HCT116 (cell line): ENCODE measurements at regions not wholly inside any gene's neighbourhood (a gene's known extent, or its start where the extent isn't known, plus 50 kb on each side); places are given as distances from the start of the nearest gene placed in this dataset.

ENCODE experiments used
- ATAC-seq: fragments of 200-7000 bp; cut with Tn5 transposase; 2 replicates; pipeline ENCODE4 v1.9.1; 2020; ENCODE audit warnings: mild to moderate bottlenecking, moderate library complexity
- BruUV-seq: library from RNA; stranded (reverse); fragments of 400-500 nt; replicated peaks from 2 replicates; lab custom pipeline; 2021; lab: Mats Ljungman, UMichigan
- CTCF ChIA-PET: fragments of 300-600 bp; sonication (Branson Sonifier 250); formaldehyde crosslinking; loops from one replicate; lab custom pipeline; 2021; ENCODE audit warnings: antibody characterized with exemption; lab: Charles Lee
- POLR2A ChIA-PET: fragments of 300-600, 350-600 bp; sonication (Branson Sonifier 250); formaldehyde crosslinking; loops from one replicate; lab custom pipeline; 2021; ENCODE audit warnings: antibody characterized with exemption; lab: Charles Lee
- RAD21 ChIA-PET, 2 experiments: fragments of 300-600 bp; sonication (Branson Sonifier 250); formaldehyde crosslinking; loops; one replicate each; lab custom pipeline; 2023; ENCODE audit warnings: low total read pairs in 2 of 2; ENCODE audit not compliant: uncharacterized antibody in 2 of 2, unreplicated experiment in 2 of 2, low non-redundant PET in 1 of 2; lab: Charles Lee
- DNase-seq: peaks from one replicate; pipeline ENCODE4 v3.0.0-alpha.2; 2010; ENCODE audit warnings: low read depth, low spot score
- H2AFZ ChIP-seq: fragments of 200-600 bp; shearing (Covaris generic), sonication (generic); 2 replicates; pipeline ENCODE4 v1.6.1; 2017; ENCODE audit warnings: low read depth, mixed run types, mixed read lengths, antibody characterized with exemption, low read length; ENCODE audit not compliant: poor library complexity, severe bottlenecking
- H3K27ac ChIP-seq: 2 replicates; pipeline ENCODE4 v1.5.1; 2012; ENCODE audit warnings: low read depth, low read length
- H3K27me3 ChIP-seq: fragments of 200-600 bp; sonication (generic); 2 replicates; pipeline ENCODE4 v1.6.1; 2016; ENCODE audit warnings: mixed run types, low read length, mixed read lengths; ENCODE audit not compliant: insufficient read depth
- H3K36me3 ChIP-seq, 2 experiments: fragments of 200-500 bp in 1 of 2; fragments of 200-600 bp in 1 of 2; sonication (Bioruptor generic) in 1 of 2; sonication (generic) in 1 of 2; 2 replicates each; pipeline versions ENCODE4 v1.5.1 to v1.6.1; 2014 to 2016; ENCODE audit warnings: low read length in 2 of 2, inconsistent platforms in 1 of 2, mixed read lengths in 1 of 2, mixed run types in 1 of 2; ENCODE audit not compliant: insufficient read depth in 2 of 2, control insufficient read depth in 1 of 2
- H3K4me1 ChIP-seq, 2 experiments: fragments of 200-600 bp in 1 of 2; sonication (generic) in 1 of 2; 2 replicates each; pipeline versions ENCODE4 v1.5.1 to v1.6.1; 2012 to 2017; ENCODE audit warnings: low read length in 2 of 2, inconsistent platforms in 1 of 2, mild to moderate bottlenecking in 1 of 2, mixed read lengths in 1 of 2, mixed run types in 1 of 2, moderate library complexity in 1 of 2; ENCODE audit not compliant: insufficient read depth in 2 of 2, control insufficient read depth in 1 of 2
- H3K4me2 ChIP-seq: fragments of 200-600 bp; sonication (generic); 2 replicates; pipeline ENCODE4 v1.6.1; 2017; ENCODE audit warnings: mixed run types, low read length, mixed read lengths
- H3K4me3 ChIP-seq, 2 experiments: fragments of 200-600 bp in 1 of 2; sonication (generic) in 1 of 2; replicated peaks in 1 of 2; 2 replicates each; pipeline ENCODE4 v1.5.1; 2011 to 2016; ENCODE audit warnings: low read length in 2 of 2, control low read depth in 1 of 2, low read depth in 1 of 2, mild to moderate bottlenecking in 1 of 2, mixed read lengths in 1 of 2, mixed run types in 1 of 2
- H3K79me2 ChIP-seq: fragments of 200-600 bp; sonication (generic); 2 replicates; pipeline ENCODE4 v1.6.1; 2017; ENCODE audit warnings: mild to moderate bottlenecking, mixed run types, low read length, moderate library complexity, mixed read lengths; ENCODE audit not compliant: insufficient read depth
- H3K9ac ChIP-seq: fragments of 200-600 bp; sonication (generic); 2 replicates; pipeline ENCODE4 v1.6.1; 2016; ENCODE audit warnings: low read length, mixed read lengths
- H3K9me2 ChIP-seq: fragments of 200-600 bp; sonication (generic), shearing (Covaris generic); 2 replicates; pipeline ENCODE4 v1.6.1; 2017; ENCODE audit warnings: mixed run types, mild to moderate bottlenecking, moderate library complexity; ENCODE audit not compliant: insufficient read depth
- H3K9me3 ChIP-seq, 2 experiments: fragments of 200-500 bp in 1 of 2; fragments of 200-600 bp in 1 of 2; sonication (Bioruptor generic) in 1 of 2; sonication (generic) in 1 of 2; 2 replicates each; pipeline ENCODE4 v1.6.1; 2014 to 2017; ENCODE audit warnings: low read length in 2 of 2, mixed read lengths in 2 of 2, inconsistent platforms in 1 of 2, low read depth in 1 of 2, mild to moderate bottlenecking in 1 of 2, mixed run types in 1 of 2, moderate library complexity in 1 of 2; ENCODE audit not compliant: control insufficient read depth in 1 of 2, insufficient read depth in 1 of 2
- H4K20me1 ChIP-seq: fragments of 200-600 bp; sonication (generic), shearing (Covaris generic); 2 replicates; pipeline ENCODE4 v1.6.1; 2017; ENCODE audit warnings: mixed run types, mild to moderate bottlenecking, moderate library complexity; ENCODE audit not compliant: insufficient read depth
- CEBPB ChIP-seq: IDR thresholded peaks from 2 replicates; pipeline ENCODE4 v1.6.1; 2012; ENCODE audit warnings: low read depth
- EGR1 ChIP-seq: IDR thresholded peaks from 2 replicates; pipeline ENCODE4 v1.6.1; 2012; ENCODE audit warnings: low read depth
- ELF1 ChIP-seq: IDR thresholded peaks from 2 replicates; pipeline ENCODE4 v1.6.1; 2012; ENCODE audit warnings: low read depth, borderline replicate concordance
- EZH2 ChIP-seq: fragments of 200-600 bp; sonication (generic); IDR thresholded peaks from 2 replicates; pipeline ENCODE4 v1.6.1; 2017; ENCODE audit warnings: antibody characterized with exemption, mixed run types
- intact Hi-C: fragments of 100-400 bp; cut with micrococcal nuclease; formaldehyde crosslinking; loops from 2 replicates; pipeline ENCODE4 v1.10.0; 2022
- TF ChIP-seq, protein P1 (sequence below): IDR thresholded peaks from 2 replicates; pipeline ENCODE4 v1.6.1; 2012
- TF ChIP-seq, protein P2 (sequence below), 3 experiments: fragments of 200-600 bp in 1 of 3; sonication (generic) in 1 of 3; IDR thresholded peaks in 2 of 3; conservative IDR thresholded peaks in 1 of 3; 2 replicates each; pipeline ENCODE4 v1.5.1; 2012 to 2017; ENCODE audit warnings: low read depth in 2 of 3, low read length in 2 of 3, antibody characterized with exemption in 1 of 3, borderline replicate concordance in 1 of 3, control low read depth in 1 of 3, mild to moderate bottlenecking in 1 of 3, mixed read lengths in 1 of 3, mixed run types in 1 of 3, moderate library complexity in 1 of 3; ENCODE audit not compliant: insufficient read depth in 1 of 3
- TF ChIP-seq, protein P3 (sequence below): IDR thresholded peaks from 2 replicates; pipeline ENCODE4 v1.6.1; 2012; ENCODE audit warnings: low read depth
- TF ChIP-seq, protein P4 (sequence below): IDR thresholded peaks from 2 replicates; pipeline ENCODE4 v1.6.1; 2012

DNA sequence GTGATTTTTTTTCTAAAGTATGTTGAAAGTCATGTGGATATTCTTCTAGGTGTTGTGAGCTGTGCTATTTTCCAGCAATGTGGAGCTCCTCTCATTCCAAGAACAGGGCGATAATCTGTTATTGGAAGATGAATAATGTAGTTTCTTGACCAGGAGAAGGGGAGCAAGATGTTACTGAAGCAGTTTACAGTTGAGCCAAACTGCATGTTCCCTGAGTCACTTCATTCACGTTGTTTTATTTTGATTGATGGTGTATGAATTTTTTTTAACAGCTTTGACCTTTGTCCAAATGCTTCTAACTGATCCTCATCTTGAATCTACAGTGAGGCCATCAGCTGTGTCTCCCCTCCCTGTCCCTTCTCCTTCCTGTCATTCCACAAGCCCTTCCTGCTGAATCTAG lies 277.1 kb upstream of the KLF6 start:
- no peak for TF ChIP-seq CEBPB
- TF ChIP-seq, protein P1, sequence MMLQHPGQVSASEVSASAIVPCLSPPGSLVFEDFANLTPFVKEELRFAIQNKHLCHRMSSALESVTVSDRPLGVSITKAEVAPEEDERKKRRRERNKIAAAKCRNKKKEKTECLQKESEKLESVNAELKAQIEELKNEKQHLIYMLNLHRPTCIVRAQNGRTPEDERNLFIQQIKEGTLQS = no peak
- TF ChIP-seq, protein P2, sequence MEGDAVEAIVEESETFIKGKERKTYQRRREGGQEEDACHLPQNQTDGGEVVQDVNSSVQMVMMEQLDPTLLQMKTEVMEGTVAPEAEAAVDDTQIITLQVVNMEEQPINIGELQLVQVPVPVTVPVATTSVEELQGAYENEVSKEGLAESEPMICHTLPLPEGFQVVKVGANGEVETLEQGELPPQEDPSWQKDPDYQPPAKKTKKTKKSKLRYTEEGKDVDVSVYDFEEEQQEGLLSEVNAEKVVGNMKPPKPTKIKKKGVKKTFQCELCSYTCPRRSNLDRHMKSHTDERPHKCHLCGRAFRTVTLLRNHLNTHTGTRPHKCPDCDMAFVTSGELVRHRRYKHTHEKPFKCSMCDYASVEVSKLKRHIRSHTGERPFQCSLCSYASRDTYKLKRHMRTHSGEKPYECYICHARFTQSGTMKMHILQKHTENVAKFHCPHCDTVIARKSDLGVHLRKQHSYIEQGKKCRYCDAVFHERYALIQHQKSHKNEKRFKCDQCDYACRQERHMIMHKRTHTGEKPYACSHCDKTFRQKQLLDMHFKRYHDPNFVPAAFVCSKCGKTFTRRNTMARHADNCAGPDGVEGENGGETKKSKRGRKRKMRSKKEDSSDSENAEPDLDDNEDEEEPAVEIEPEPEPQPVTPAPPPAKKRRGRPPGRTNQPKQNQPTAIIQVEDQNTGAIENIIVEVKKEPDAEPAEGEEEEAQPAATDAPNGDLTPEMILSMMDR (IDR thresholded peaks at IDR 0.05 in 2 of 3, conservative IDR thresholded peaks at IDR 0.05 in 1 of 3; ENCODE audit: borderline replicate concordance in 1 of 3, insufficient read depth in 1 of 3, low read depth in 2 of 3, low read length in 2 of 3) = no peak
- TF ChIP-seq EZH2 = no peak
- Histone ChIP-seq H3K9me3 (no peaks in the 10 kb centered on the region), H3K9ac (no peak overlapping the region), H3K9me2 (no peaks in the 10 kb centered on the region), H3K4me3 (no peak overlapping the region), H4K20me1 (no peaks in the 10 kb centered on the region), H3K27ac (no peak overlapping the region), H3K36me3 (no peaks in the 10 kb centered on the region), H3K4me1 (peaks cover 0 to 2% of the 10 kb centered on the region in 2 experiments; a peak in 1 of 4 replicates), H2AFZ (no peak overlapping the region), H3K27me3 (no peaks in the 10 kb centered on the region), H3K79me2 (no peaks in the 10 kb centered on the region), H3K4me2 (no peak overlapping the region)
- ATAC-seq = no peak
- CTCF ChIA-PET = no interaction called here
- DNase-seq = no peak
- POLR2A ChIA-PET = no interaction called here
- intact Hi-C loops = no loop called here
- no TSS peak for BruUV-seq
- RAD21 ChIA-PET = no interaction called here

DNA sequence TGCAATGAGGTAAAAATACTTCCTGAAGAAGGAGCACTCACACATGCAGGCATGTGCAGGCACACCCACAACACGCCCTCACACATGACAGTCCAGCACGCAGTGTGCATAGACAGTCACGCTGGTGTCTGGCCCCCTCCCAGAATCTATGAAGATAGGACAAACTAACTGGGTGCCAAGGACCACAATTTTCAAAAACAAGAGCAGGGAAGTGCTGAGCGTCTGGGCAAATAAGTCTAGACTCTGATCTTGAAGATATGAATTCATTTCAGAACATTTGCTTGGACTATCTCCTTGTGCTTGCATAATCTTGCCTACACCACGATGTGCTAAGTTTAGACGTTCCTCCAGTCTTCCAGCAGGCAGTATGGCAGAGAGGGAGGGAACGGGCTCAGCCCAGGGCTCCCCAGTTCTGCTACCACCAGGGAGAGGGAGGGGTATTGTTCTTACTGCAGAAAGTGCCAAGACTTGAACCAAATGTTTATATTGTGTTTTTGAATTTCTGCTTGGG lies 276.5 kb upstream of the KLF6 start:
- Histone ChIP-seq H3K9ac (no peak overlapping the region), H3K4me3 (no peak overlapping the region), H3K4me1 (no peaks in the 10 kb centered on the region), H4K20me1 (no peaks in the 10 kb centered on the region), H3K9me3 (no peaks in the 10 kb centered on the region), H2AFZ (no peak overlapping the region), H3K4me2 (no peak overlapping the region), H3K27me3 (no peaks in the 10 kb centered on the region), H3K9me2 (no peaks in the 10 kb centered on the region), H3K79me2 (no peaks in the 10 kb centered on the region), H3K27ac (no peak overlapping the region), H3K36me3 (no peaks in the 10 kb centered on the region)
- ChIA-PET RAD21 (no interaction called here), POLR2A (no interaction called here), CTCF (no interaction called here)
- TF ChIP-seq, protein P3, sequence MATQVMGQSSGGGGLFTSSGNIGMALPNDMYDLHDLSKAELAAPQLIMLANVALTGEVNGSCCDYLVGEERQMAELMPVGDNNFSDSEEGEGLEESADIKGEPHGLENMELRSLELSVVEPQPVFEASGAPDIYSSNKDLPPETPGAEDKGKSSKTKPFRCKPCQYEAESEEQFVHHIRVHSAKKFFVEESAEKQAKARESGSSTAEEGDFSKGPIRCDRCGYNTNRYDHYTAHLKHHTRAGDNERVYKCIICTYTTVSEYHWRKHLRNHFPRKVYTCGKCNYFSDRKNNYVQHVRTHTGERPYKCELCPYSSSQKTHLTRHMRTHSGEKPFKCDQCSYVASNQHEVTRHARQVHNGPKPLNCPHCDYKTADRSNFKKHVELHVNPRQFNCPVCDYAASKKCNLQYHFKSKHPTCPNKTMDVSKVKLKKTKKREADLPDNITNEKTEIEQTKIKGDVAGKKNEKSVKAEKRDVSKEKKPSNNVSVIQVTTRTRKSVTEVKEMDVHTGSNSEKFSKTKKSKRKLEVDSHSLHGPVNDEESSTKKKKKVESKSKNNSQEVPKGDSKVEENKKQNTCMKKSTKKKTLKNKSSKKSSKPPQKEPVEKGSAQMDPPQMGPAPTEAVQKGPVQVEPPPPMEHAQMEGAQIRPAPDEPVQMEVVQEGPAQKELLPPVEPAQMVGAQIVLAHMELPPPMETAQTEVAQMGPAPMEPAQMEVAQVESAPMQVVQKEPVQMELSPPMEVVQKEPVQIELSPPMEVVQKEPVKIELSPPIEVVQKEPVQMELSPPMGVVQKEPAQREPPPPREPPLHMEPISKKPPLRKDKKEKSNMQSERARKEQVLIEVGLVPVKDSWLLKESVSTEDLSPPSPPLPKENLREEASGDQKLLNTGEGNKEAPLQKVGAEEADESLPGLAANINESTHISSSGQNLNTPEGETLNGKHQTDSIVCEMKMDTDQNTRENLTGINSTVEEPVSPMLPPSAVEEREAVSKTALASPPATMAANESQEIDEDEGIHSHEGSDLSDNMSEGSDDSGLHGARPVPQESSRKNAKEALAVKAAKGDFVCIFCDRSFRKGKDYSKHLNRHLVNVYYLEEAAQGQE = no peak
- no peak for TF ChIP-seq ELF1
- TF ChIP-seq, protein P4, sequence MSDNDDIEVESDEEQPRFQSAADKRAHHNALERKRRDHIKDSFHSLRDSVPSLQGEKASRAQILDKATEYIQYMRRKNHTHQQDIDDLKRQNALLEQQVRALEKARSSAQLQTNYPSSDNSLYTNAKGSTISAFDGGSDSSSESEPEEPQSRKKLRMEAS = no peak
- TF ChIP-seq EGR1 = no peak
- no peak for DNase-seq
- no TSS peak for BruUV-seq
- intact Hi-C loops = no loop called here
- ATAC-seq = no peak
